GM12878 (cell line): ENCODE measurements at regions not wholly inside any gene's neighbourhood (a gene's known extent, or its start where the extent isn't known, plus 50 kb on each side); places are given as distances from the start of the nearest gene placed in this dataset.

Experiments used
- ATAC-seq: fragments of 200-7000 bp; cut with Tn5 transposase; 3 replicates; pipeline ENCODE4 v1.9.1; 2020; ENCODE audit warnings: mild to moderate bottlenecking, moderate library complexity
- BruUV-seq: library from RNA; stranded (reverse); fragments of 400-500 nt; replicated peaks from 2 replicates; lab custom pipeline; 2021; lab: Mats Ljungman, UMichigan
- CTCF ChIA-PET: fragments of 300-600 bp; sonication (Branson Sonifier 250); formaldehyde crosslinking; extraction: SDS; loops from one replicate; lab custom pipeline; 2021; ENCODE audit warnings: inconsistent platforms; lab: Yijun Ruan, JAX
- POLR2A ChIA-PET: fragments of 350-600 bp; formaldehyde crosslinking; extraction: SDS; loops from one replicate; lab custom pipeline; 2021; ENCODE audit warnings: inconsistent platforms; lab: Charles Lee
- RAD21 ChIA-PET: fragments of 300-600 bp; sonication (Branson Sonifier 250); formaldehyde crosslinking; loops from one replicate; lab custom pipeline; 2023; ENCODE audit warnings: antibody characterized with exemption; ENCODE audit not compliant: unreplicated experiment; lab: Charles Lee
- SMC1A ChIA-PET: fragments of 300-600 bp; sonication (Branson Sonifier 250); formaldehyde crosslinking; loops from one replicate; lab custom pipeline; 2023; ENCODE audit not compliant: unreplicated experiment, uncharacterized antibody; lab: Charles Lee
- DNase-seq: peaks from one replicate; pipeline ENCODE4 v3.0.0-alpha.2; 2011; ENCODE audit warnings: low read depth, low spot score
- FAIRE-seq: peaks from 3 replicates; lab custom pipeline; 2011; peaks lifted over from hg19 to GRCh38; lab: Jason Lieb, UNC
- H2AFZ ChIP-seq: 2 replicates; pipeline ENCODE4 v1.6.0; 2011; ENCODE audit warnings: low read depth, low read length, control low read depth; ENCODE audit not compliant: control insufficient read depth
- H3K27ac ChIP-seq: 2 replicates; pipeline ENCODE4 v1.5.1; 2011; ENCODE audit warnings: control low read depth; ENCODE audit not compliant: control insufficient read depth, insufficient read depth
- H3K27me3 ChIP-seq, 2 experiments: replicated peaks in 1 of 2; 2 replicates each; pipeline versions ENCODE4 v1.6.0 to v1.6.1; 2011; ENCODE audit warnings: low read length in 1 of 2; ENCODE audit not compliant: control insufficient read depth in 2 of 2, insufficient read depth in 2 of 2
- H3K36me3 ChIP-seq, 2 experiments: 2 replicates each; pipeline ENCODE4 v1.5.1; 2011; ENCODE audit warnings: low read length in 1 of 2; ENCODE audit not compliant: control insufficient read depth in 2 of 2, insufficient read depth in 2 of 2
- H3K4me1 ChIP-seq: 2 replicates; pipeline ENCODE4 v1.6.1; 2011; ENCODE audit warnings: mild to moderate bottlenecking, low read length, moderate library complexity, mixed read lengths; ENCODE audit not compliant: control insufficient read depth, insufficient read depth
- H3K4me2 ChIP-seq: 2 replicates; pipeline ENCODE4 v1.6.0; 2011; ENCODE audit warnings: control low read depth; ENCODE audit not compliant: control insufficient read depth, insufficient read depth
- H3K4me3 ChIP-seq: fragments of 200-600 bp; sonication (generic); 2 replicates; pipeline ENCODE4 v1.5.1; 2016
- H3K79me2 ChIP-seq: 2 replicates; pipeline ENCODE4 v1.6.0; 2011; ENCODE audit warnings: low read length; ENCODE audit not compliant: control insufficient read depth, insufficient read depth
- H3K9ac ChIP-seq: 2 replicates; pipeline ENCODE4 v1.8.0; 2011; ENCODE audit warnings: low read length, control low read depth, mixed read lengths; ENCODE audit not compliant: control insufficient read depth, insufficient read depth
- H3K9me3 ChIP-seq: replicated peaks from 3 replicates; pipeline ENCODE4 v1.5.1; 2011; ENCODE audit warnings: mild to moderate bottlenecking, low read length; ENCODE audit not compliant: control insufficient read depth, insufficient read depth
- H4K20me1 ChIP-seq: 2 replicates; pipeline ENCODE4 v1.6.0; 2011; ENCODE audit not compliant: control insufficient read depth, insufficient read depth
- ATF7 ChIP-seq: fragments of 450-650 bp; IDR thresholded peaks from 2 replicates; pipeline ENCODE4 v1.6.1; 2016; ENCODE audit warnings: low read depth, mild to moderate bottlenecking
- CREM ChIP-seq: IDR thresholded peaks from 2 replicates; pipeline ENCODE4 v1.6.1; 2014; ENCODE audit warnings: antibody characterized with exemption, low read depth
- ELK1 ChIP-seq: IDR thresholded peaks from 2 replicates; pipeline ENCODE4 v1.6.1; 2012; ENCODE audit warnings: low read depth, low read length, improper control_type of control experiment
- IKZF1 ChIP-seq: fragments of 450-650 bp; conservative IDR thresholded peaks from 2 replicates; pipeline ENCODE4 v1.6.1; 2017; ENCODE audit warnings: antibody characterized with exemption, mild to moderate bottlenecking
- NFXL1 ChIP-seq: fragments of 450-650 bp; IDR thresholded peaks from 2 replicates; pipeline ENCODE4 v1.6.1; 2017; ENCODE audit warnings: antibody characterized with exemption, mild to moderate bottlenecking, borderline replicate concordance
- RAD51 ChIP-seq: fragments of 450-650 bp; IDR thresholded peaks from 2 replicates; pipeline ENCODE4 v1.6.1; 2016; ENCODE audit warnings: moderate library complexity, mild to moderate bottlenecking, inconsistent platforms
- SRF ChIP-seq, 2 experiments: IDR thresholded peaks; 2 replicates each; pipeline ENCODE4 v1.6.1; 2011; ENCODE audit warnings: low read depth in 2 of 2, low read length in 2 of 2, mild to moderate bottlenecking in 1 of 2, moderate library complexity in 1 of 2
- ZNF207 ChIP-seq: fragments of 450-650 bp; IDR thresholded peaks from 2 replicates; pipeline ENCODE4 v1.6.1; 2014; ENCODE audit warnings: antibody characterized with exemption, mild to moderate bottlenecking, borderline replicate concordance
- ZNF217 ChIP-seq: fragments of 450-650 bp; IDR thresholded peaks from 2 replicates; pipeline ENCODE4 v1.6.1; 2017; ENCODE audit warnings: antibody characterized with exemption, mild to moderate bottlenecking
- WGBS: methylation state at CpG from one replicate; pipeline ENCODE4 v1.1.6; 2016; ENCODE audit warnings: low lambda C conversion rate; ENCODE audit not compliant: insufficient replicate concordance, insufficient coverage; ENCODE audit errors: missing lambda C conversion rate; 5-methylcytosine and 5-hydroxymethylcytosine counted together
- in situ Hi-C: fragments of 300-500 bp; cut with MboI; formaldehyde crosslinking; loops from 9 replicates; pipeline ENCODE4 v1.14.3; 2018; ENCODE audit warnings: mixed read lengths
- intact Hi-C: fragments of 100-400 bp; cut with micrococcal nuclease; formaldehyde crosslinking; loops from one replicate; pipeline ENCODE4 v1.14.2; 2022; ENCODE audit not compliant: unreplicated experiment
- TF ChIP-seq, protein P1 (sequence below): fragments of 450-650 bp; IDR thresholded peaks from 2 replicates; pipeline ENCODE4 v1.6.1; 2017; ENCODE audit warnings: borderline replicate concordance

DNA sequence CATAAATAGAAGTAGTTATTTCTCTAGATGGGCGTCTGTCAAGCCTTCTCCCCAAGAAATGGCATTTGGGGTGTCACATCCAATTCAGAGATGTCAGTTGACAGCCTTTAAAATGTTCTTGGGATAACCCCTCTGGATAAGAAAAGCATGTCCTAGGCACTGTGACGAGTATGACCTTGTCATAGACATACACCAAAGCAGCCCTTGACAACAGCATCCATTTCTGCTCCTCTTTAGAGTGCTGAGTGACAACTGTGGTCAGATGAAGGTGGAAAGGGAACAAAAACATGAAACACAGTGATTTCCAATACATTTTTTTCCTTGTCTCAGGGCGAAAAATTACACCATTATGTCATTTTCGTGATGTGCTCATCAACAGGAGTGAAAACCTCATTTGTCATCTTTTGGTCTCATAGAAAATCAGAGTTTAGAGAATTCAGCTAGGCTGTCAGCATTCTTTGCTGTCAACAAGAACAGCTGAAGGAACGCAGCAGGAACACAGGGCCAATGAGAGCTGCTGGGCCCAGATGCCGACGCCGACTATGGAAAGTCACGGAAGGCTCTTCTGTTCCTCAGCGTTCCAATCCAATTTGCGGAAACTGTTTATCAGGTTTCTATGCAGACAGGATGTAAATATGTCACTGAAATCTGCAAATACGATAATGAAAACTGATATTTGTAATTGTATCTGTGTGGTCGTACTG lies 193.2 kb downstream of the ICOS start (continued):
- TF ChIP-seq ELK1 (no peak), NFXL1 (no peak)
- TF ChIP-seq, protein P1, sequence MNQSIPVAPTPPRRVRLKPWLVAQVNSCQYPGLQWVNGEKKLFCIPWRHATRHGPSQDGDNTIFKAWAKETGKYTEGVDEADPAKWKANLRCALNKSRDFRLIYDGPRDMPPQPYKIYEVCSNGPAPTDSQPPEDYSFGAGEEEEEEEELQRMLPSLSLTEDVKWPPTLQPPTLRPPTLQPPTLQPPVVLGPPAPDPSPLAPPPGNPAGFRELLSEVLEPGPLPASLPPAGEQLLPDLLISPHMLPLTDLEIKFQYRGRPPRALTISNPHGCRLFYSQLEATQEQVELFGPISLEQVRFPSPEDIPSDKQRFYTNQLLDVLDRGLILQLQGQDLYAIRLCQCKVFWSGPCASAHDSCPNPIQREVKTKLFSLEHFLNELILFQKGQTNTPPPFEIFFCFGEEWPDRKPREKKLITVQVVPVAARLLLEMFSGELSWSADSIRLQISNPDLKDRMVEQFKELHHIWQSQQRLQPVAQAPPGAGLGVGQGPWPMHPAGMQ = no peak

GRCh38 chr2:204131621-204132020 lies 195.1 kb downstream of the ICOS start:
- no peak overlapping the region for H3K9ac ChIP-seq
- no peak for ATAC-seq
- ChIA-PET SMC1A (no interaction called here), CTCF (no interaction called here), POLR2A (no interaction called here)
- BruUV-seq = no TSS peak
- DNase-seq = no peak
- in situ Hi-C loops (no loop called here), intact Hi-C loops (no loop called here)
- no peaks in the 10 kb centered on the region for H3K36me3 ChIP-seq
- FAIRE-seq = no peak
- no peak overlapping the region for H3K4me2 ChIP-seq
- no peaks in the 10 kb centered on the region for H3K9me3 ChIP-seq
- H2AFZ ChIP-seq = no peak overlapping the region
- H3K27ac ChIP-seq = no peak overlapping the region
- H3K4me1 ChIP-seq = no peaks in the 10 kb centered on the region
- H3K79me2 ChIP-seq = no peaks in the 10 kb centered on the region
- H4K20me1 ChIP-seq = no peaks in the 10 kb centered on the region
- no peak overlapping the region for H3K4me3 ChIP-seq
- 11% methylated on average over 1 of the region's 1 CpG for WGBS
- no peak for TF ChIP-seq ATF7
- TF ChIP-seq ZNF217 = no peak
- TF ChIP-seq ELK1 = no peak
- no peak for TF ChIP-seq ZNF207
- no peak for TF ChIP-seq CREM
- TF ChIP-seq IKZF1 = no peak
- no peak for TF ChIP-seq SRF (IDR thresholded peaks at IDR 0.05; ENCODE audit: low read depth in 2 of 2, low read length in 2 of 2)
- TF ChIP-seq RAD51 = no peak
- TF ChIP-seq, all 136 proteins: peak for 0
- RAD21 ChIA-PET = no interaction called here
- no peaks in the 10 kb centered on the region for H3K27me3 ChIP-seq
